IMR-90 (cell line): ENCODE measurements at regions not wholly inside any gene's neighbourhood (a gene's known extent, or its start where the extent isn't known, plus 50 kb on each side); places are given as distances from the start of the nearest gene placed in this dataset.

Experiments
- ATAC-seq: fragments of 200-7000 bp; cut with Tn5 transposase; 2 replicates; pipeline ENCODE4 v1.9.1; 2020; ENCODE audit warnings: low read depth, mild to moderate bottlenecking, moderate library complexity
- BruUV-seq: library from RNA; stranded (reverse); fragments of 400-500 nt; replicated peaks from 2 replicates; lab custom pipeline; 2021; lab: Mats Ljungman, UMichigan
- CTCF ChIA-PET: fragments of 300-600 bp; formaldehyde crosslinking; extraction: SDS; loops from one replicate; lab custom pipeline; 2021; ENCODE audit warnings: antibody characterized with exemption; lab: Yijun Ruan, JAX
- POLR2A ChIA-PET: fragments of 300-600 bp; sonication (Branson Sonifier 250); formaldehyde crosslinking; loops from one replicate; lab custom pipeline; 2022; ENCODE audit warnings: antibody characterized with exemption; ENCODE audit not compliant: unreplicated experiment; lab: Charles Lee
- DNase-seq: peaks from one replicate; pipeline ENCODE4 v3.0.0; 2013
- H2AFZ ChIP-seq: replicated peaks from 2 replicates; pipeline ENCODE3; 2013; ENCODE audit warnings: low read length, mild to moderate bottlenecking; ENCODE audit not compliant: poor library complexity
- H2AK5ac ChIP-seq: 2 replicates; pipeline ENCODE4 v1.6.1; 2013; ENCODE audit warnings: low read depth, low read length, inconsistent platforms
- H2AK9ac ChIP-seq: replicated peaks from 2 replicates; pipeline ENCODE3; 2013; ENCODE audit warnings: mild to moderate bottlenecking, low read depth, low read length, moderate library complexity; ENCODE audit not compliant: poor library complexity
- H2BK120ac ChIP-seq: 2 replicates; pipeline ENCODE4 v1.6.1; 2013; ENCODE audit warnings: low read depth, low read length, inconsistent platforms
- H2BK15ac ChIP-seq: 3 replicates; pipeline ENCODE4 v1.6.1; 2013; ENCODE audit warnings: low read depth, low read length, inconsistent platforms
- H2BK20ac ChIP-seq: 2 replicates; pipeline ENCODE4 v1.6.1; 2013; ENCODE audit warnings: low read depth, mild to moderate bottlenecking, inconsistent platforms, low read length, moderate library complexity
- H2BK5ac ChIP-seq: 2 replicates; pipeline ENCODE4 v1.6.1; 2013; ENCODE audit warnings: mild to moderate bottlenecking, low read depth, low read length, inconsistent platforms; ENCODE audit not compliant: poor library complexity, severe bottlenecking
- H3K14ac ChIP-seq: replicated peaks from 2 replicates; pipeline ENCODE4 v1.6.1; 2013; ENCODE audit warnings: low read depth, low read length, inconsistent platforms
- H3K18ac ChIP-seq: 2 replicates; pipeline ENCODE4 v1.6.1; 2013; ENCODE audit warnings: low read depth, low read length, control low read depth
- H3K23ac ChIP-seq: 2 replicates; pipeline ENCODE4 v1.6.1; 2013; ENCODE audit warnings: low read depth, low read length, inconsistent platforms
- H3K27ac ChIP-seq: 2 replicates; pipeline ENCODE4 v1.5.1; 2013; ENCODE audit warnings: mild to moderate bottlenecking, control low read depth, low read length; ENCODE audit not compliant: insufficient read depth
- H3K27me3 ChIP-seq: 2 replicates; pipeline ENCODE4 v1.6.1; 2013; ENCODE audit warnings: low read length; ENCODE audit not compliant: control insufficient read depth, insufficient read depth
- H3K36me3 ChIP-seq: 2 replicates; pipeline ENCODE4 v1.6.1; 2013; ENCODE audit warnings: low read length, mixed read lengths; ENCODE audit not compliant: control insufficient read depth, insufficient read depth
- H3K4ac ChIP-seq: 2 replicates; pipeline ENCODE4 v1.6.1; 2013; ENCODE audit warnings: low read depth, low read length, inconsistent platforms
- H3K4me1 ChIP-seq: 2 replicates; pipeline ENCODE4 v1.6.1; 2013; ENCODE audit warnings: low read length, mixed read lengths; ENCODE audit not compliant: control insufficient read depth, insufficient read depth
- H3K4me2 ChIP-seq: 2 replicates; pipeline ENCODE4 v1.6.1; 2013; ENCODE audit warnings: low read depth, mild to moderate bottlenecking, control low read depth, low read length, moderate library complexity
- H3K4me3 ChIP-seq: 2 replicates; pipeline ENCODE4 v1.5.1; 2013; ENCODE audit warnings: low read depth, mild to moderate bottlenecking, control low read depth, low read length, moderate library complexity; ENCODE audit not compliant: insufficient read depth
- H3K56ac ChIP-seq: 2 replicates; pipeline ENCODE4 v1.6.1; 2013; ENCODE audit warnings: low read length, inconsistent platforms; ENCODE audit not compliant: insufficient read depth; ENCODE audit errors: extremely low read depth
- H3K79me1 ChIP-seq, 2 experiments: 2 replicates each; pipeline ENCODE4 v1.6.1; 2013; ENCODE audit warnings: low read length in 2 of 2, inconsistent platforms in 1 of 2, low read depth in 1 of 2
- H3K9ac ChIP-seq: 2 replicates; pipeline ENCODE4 v1.6.1; 2013; ENCODE audit warnings: low read depth, low read length, control low read depth
- H3K9me1 ChIP-seq: 2 replicates; pipeline ENCODE4 v1.6.1; 2013; ENCODE audit warnings: low read length, inconsistent platforms; ENCODE audit not compliant: insufficient read depth
- H3K9me3 ChIP-seq: 2 replicates; pipeline ENCODE4 v1.6.1; 2013; ENCODE audit warnings: low read length; ENCODE audit not compliant: control insufficient read depth, insufficient read depth
- H4K20me1 ChIP-seq: 2 replicates; pipeline ENCODE4 v1.6.1; 2013; ENCODE audit warnings: low read length, inconsistent platforms; ENCODE audit not compliant: insufficient read depth
- H4K5ac ChIP-seq: 2 replicates; pipeline ENCODE4 v1.6.1; 2013; ENCODE audit warnings: mild to moderate bottlenecking, low read depth, low read length, control low read depth
- H4K8ac ChIP-seq, 2 experiments: 2 replicates each; pipeline ENCODE4 v1.6.1; 2013; ENCODE audit warnings: low read depth in 2 of 2, low read length in 2 of 2, control low read depth in 1 of 2, inconsistent platforms in 1 of 2
- H4K91ac ChIP-seq: 2 replicates; pipeline ENCODE4 v1.6.1; 2013; ENCODE audit warnings: low read depth, low read length, inconsistent platforms; ENCODE audit not compliant: insufficient read depth
- MAFK ChIP-seq: IDR thresholded peaks from 2 replicates; pipeline ENCODE4 v1.6.1; 2012; ENCODE audit warnings: low read depth, low read length, improper control_type of control experiment
- WGBS, 2 experiments: methylation state at CpG; one replicate each; pipeline versions ENCODE4 v1.1.5 to v1.1.7; 2013; ENCODE audit warnings: missing lambda C conversion rate in 2 of 2; ENCODE audit not compliant: insufficient read length in 1 of 2; ENCODE audit errors: extremely low coverage in 2 of 2; 5-methylcytosine and 5-hydroxymethylcytosine counted together
- dilution Hi-C: fragments of 300-500 bp; cut with HindIII; formaldehyde crosslinking; loops from one replicate; pipeline ENCODE4 v1.14.3; 2018; ENCODE audit warnings: low sequenced_read_pairs; ENCODE audit not compliant: unreplicated experiment
- in situ Hi-C: fragments of 300-500 bp; cut with MboI; formaldehyde crosslinking; loops from 3 replicates; pipeline ENCODE4 v1.14.3; 2019; ENCODE audit warnings: low sequenced_read_pairs, inconsistent platforms, mixed read lengths
- intact Hi-C: fragments of 100-400 bp; cut with micrococcal nuclease; formaldehyde crosslinking; loops from 2 replicates; pipeline ENCODE4 v1.10.0; 2022
- TF ChIP-seq, protein P1 (sequence below): fragments of 150-350 bp; IDR thresholded peaks from 2 replicates; pipeline ENCODE4 v1.6.1; 2017; ENCODE audit warnings: mild to moderate bottlenecking, antibody characterized with exemption, low read length, low read depth

GRCh38 chr3:26550413-26550812 lies 72.2 kb upstream of the LRRC3B start:
- H3K18ac ChIP-seq, result no peak overlapping the region
- H3K4ac ChIP-seq, result no peak overlapping the region
- H2AK5ac ChIP-seq, result no peak overlapping the region
- ATAC-seq (no peak), DNase-seq (no peak)
- peak; percentile 50; the same call in 1 of the 2 replicates for TF ChIP-seq MAFK
- TF ChIP-seq, protein P1, sequence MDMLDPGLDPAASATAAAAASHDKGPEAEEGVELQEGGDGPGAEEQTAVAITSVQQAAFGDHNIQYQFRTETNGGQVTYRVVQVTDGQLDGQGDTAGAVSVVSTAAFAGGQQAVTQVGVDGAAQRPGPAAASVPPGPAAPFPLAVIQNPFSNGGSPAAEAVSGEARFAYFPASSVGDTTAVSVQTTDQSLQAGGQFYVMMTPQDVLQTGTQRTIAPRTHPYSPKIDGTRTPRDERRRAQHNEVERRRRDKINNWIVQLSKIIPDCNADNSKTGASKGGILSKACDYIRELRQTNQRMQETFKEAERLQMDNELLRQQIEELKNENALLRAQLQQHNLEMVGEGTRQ, result no peak
- H3K23ac ChIP-seq, result no peak overlapping the region
- H2AK9ac ChIP-seq, result no peak overlapping the region
- H3K79me1 ChIP-seq, result no peaks in the 10 kb centered on the region
- no CpG with 5 or more reads among the region's 1 CpG for WGBS, 2 experiments
- H2AFZ ChIP-seq, result no peak overlapping the region
- H3K9ac ChIP-seq, result no peak overlapping the region
- BruUV-seq, result no TSS peak
- no peak overlapping the region for H3K27ac ChIP-seq
- in situ Hi-C loops, result no loop called here
- no peak overlapping the region for H3K4me2 ChIP-seq
- H4K5ac ChIP-seq, result no peak overlapping the region
- H3K27me3 ChIP-seq, result no peaks in the 10 kb centered on the region
- dilution Hi-C loops, result no loop called here
- H3K9me1 ChIP-seq, result no peaks in the 10 kb centered on the region
- POLR2A ChIA-PET, result no interaction called here
- no peak overlapping the region for H3K14ac ChIP-seq
- H2BK5ac ChIP-seq, result no peak overlapping the region
- intact Hi-C loops, result no loop called here
- no peak overlapping the region for H4K8ac ChIP-seq
- no peaks in the 10 kb centered on the region for H3K4me1 ChIP-seq
- H4K91ac ChIP-seq, result no peak overlapping the region
- H2BK120ac ChIP-seq, result no peak overlapping the region
- no peaks in the 10 kb centered on the region for H3K36me3 ChIP-seq
- H4K20me1 ChIP-seq, result no peaks in the 10 kb centered on the region
- H3K4me3 ChIP-seq, result no peak overlapping the region
- CTCF ChIA-PET, result no interaction called here
- no peak overlapping the region for H2BK15ac ChIP-seq
- H2BK20ac ChIP-seq, result no peak overlapping the region
- H3K9me3 ChIP-seq, result peaks cover 5% of the 10 kb centered on the region
- H3K56ac ChIP-seq, result no peak overlapping the region
